Activated CD8-positive, alpha-beta memory T cell treated with anti-CD3 and anti-CD28 coated beads for 24 hours (primary cell): ENCODE measurements at regions not wholly inside any gene's neighbourhood (a gene's known extent, or its start where the extent isn't known, plus 50 kb on each side); places are given as distances from the start of the nearest gene placed in this dataset.
"Not testable (repeated sequence)": the region's sequence is repeated elsewhere in the genome, so short reads cannot be mapped to it uniquely, and the experiment has no call there.

Experiments used
- DNase-seq: peaks from one replicate; pipeline ENCODE4 v3.0.0-alpha.2; 2020

DNA sequence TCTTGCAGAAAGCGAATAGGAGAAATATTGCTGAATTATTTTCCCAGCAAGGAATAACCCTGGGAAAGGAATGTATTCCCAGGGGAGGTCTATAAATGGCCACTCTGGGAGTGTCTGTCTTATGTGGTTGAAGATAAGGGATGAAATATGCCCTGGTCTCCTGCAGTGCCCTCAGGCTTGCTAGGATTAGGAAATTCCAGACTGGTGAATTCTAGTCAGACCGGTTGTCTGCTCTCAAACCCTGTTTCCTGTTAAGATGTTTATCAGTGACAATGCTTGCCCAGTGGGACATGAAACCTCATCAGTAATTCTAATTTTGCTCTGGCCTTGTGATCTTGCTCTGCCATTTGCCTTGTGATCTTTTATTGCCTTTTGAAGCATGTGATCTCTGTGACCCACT, 148.2 kb upstream of the CHODL start:
- not testable (repeated sequence) for DNase-seq

DNA sequence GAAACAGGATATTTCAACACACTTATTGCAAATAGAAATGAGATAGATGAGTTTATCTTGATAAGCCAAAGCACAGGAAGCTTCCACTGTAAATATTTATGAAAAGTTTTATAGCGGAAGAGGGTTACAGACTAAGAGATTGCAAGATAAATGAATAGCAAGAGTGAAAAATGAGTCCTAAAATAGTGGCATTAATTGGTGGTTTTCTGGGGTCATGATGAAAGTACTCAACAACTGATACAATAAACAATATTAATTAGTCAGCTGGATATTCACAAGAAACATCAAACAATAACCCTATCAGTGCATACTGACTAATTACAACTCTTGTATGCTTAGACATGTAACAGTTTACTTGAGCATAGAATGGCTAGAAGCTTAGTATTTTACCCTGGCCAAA, 154.8 kb upstream of the CHODL start:
- no peak for DNase-seq

DNA sequence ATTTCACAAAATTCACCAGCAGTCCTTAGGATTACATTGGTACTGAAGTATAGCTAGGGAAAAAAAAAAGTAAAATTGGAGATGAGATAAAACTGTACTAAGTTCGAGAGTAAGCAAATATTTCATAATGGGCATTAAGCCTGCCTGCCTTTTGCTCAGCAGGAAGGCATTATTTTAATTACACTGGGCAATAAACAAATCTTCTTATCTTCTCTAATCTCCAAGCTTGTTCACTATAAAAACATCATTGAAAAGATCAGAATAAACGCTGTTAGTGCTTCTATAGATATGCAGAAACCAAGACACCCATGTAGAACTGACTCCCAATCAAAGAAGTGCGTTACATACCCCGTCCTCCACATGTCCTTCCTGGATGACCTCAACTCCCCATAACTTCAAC, 174.2 kb upstream of the CHODL start:
- DNase-seq: no peak

DNA sequence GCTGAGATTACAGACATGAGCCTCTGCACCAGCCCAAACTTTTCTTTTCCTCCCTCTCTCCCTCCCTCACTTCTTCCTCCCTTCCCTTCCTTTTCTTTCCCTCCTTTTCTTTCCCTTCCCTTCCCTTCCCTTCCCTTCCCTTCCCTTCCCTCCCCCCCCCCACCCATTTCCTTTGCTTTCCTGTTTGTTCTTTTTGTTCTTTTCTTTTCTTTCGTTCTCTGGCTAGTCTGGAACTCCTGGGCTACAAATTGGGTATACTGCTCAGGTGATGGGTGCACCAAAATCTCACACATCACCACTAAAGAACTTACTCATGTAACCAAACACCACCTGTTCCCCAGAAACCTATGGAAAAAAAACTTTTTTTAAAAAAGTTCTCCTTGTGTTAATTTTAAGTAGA, 174.8 kb upstream of the CHODL start:
- DNase-seq: no peak

DNA sequence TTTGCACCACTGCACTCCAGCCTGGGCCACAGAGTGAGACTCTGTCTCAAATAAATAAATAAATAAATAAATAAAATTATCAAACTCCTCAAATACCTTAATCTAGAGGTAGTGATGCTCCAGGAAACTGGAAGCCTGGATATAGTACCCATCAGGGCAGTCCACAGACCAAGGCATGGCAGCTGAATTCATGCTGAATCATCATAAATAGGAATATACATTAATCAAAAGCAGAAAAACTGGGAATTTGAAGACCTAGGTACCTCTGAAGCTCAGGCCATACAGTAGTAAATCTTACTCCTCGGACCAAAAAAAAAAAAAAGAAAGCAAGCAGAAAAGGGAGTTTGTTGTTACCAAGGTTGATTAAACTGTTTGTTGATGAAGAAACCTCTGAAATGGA, 184.2 kb upstream of the CHODL start:
- no peak for DNase-seq

DNA sequence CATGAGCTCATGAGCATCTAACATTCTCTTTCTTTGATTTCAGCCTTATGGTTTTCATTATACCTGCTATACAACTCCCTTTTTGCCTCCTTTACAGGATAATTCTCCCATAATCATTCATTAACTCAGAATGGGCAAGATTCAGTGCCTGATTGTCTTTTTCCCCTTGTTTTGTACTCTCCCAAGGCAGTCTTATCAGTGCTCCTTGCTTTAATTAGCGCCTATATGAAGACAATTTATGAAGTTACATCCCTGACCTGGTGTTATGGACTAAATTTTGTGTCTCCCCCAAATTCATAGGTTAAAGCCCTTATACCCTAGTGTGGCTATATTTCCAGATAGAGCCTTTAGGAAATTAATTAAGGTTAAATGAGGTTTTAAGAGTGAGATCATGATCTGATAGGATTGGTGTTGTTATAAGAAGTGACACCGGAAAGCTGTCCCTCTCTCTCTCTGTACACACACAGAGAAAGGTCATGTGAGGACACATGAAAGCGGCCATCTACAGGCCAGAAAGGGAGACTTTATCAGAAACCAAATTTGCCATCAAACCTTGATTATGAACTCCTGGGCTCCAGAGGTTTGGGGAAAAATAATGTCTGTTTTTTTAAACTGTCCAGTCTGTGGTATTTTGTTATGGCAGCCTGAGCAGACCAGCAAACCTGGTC, 185.8 kb upstream of the CHODL start:
- DNase-seq: no peak

DNA sequence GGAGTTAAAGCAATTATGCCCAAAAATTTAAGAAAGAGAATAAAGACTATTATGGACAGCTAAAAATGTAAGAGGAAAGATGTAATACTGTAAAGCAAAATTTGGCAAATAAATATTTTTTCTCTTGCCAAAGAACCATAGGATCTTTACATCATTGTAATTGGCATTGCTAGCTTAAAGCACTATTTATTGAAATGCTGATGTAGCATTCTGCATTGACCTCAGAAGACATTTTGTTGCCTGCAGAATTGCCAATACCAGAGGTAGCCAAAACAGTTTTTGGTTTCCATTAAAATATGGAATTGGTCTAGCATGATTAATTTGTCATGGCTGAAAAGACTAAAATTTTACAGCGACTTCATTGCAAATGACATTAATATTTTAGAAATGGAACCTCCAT, 191.5 kb upstream of the CHODL start:
- DNase-seq: no peak

DNA sequence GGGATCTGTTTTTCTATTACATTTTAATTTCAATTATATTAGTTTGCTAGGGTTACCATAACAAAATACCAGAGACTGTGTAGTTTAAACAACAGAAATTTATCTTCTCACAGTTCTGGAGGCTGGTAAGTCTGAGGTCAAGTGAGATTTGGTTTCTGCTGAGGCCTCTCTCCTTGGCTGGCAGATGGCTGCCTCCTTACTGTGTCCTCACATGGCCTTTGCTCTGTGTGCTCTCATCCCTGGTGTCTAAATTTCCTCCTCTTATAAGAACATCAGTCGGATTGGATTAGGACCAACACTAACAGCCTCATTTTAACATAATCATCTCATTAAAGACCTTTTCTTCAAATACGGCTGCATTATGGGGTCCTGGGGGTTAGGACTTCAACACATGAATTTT, 195.2 kb upstream of the CHODL start:
- no peak for DNase-seq

DNA sequence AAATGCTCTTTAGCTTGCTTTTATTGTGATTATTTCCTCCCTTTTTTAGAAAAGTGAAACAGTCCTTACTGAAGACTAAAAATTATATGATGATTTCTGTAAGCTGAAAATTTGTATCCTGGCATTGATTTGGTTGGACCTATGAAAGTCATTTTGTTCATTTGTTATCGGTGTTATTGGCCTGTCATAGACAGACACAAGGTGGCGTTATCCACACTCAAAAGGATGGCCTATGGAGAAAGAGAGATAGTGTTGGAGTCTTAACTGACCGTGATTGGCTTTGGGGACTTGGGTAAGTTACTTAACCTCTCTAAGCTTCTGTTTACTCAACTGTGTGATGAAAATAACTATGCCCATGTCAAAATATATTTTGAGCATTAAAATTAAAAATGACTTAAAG, 203.6 kb upstream of the CHODL start:
- DNase-seq: no peak

DNA sequence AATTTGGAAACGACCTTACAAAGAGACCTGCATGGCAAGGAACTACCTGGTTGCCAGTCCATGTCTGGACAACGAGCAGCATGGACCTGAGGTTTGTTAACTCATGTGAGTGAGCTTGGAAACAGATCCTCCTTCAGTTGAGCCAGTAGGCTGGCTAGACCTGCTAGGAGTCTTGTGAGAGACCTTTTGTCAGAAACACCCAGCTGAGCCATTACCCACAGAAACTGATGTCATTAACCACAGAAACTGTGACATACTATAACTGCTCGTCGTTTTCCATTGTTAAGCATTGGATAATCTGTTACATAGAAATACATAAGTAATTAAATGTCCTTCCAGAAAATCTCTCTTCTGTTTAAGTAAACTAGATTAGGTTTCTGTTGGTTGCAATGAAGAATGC, 211.1 kb upstream of the C21orf91 start:
- DNase-seq: no peak

DNA sequence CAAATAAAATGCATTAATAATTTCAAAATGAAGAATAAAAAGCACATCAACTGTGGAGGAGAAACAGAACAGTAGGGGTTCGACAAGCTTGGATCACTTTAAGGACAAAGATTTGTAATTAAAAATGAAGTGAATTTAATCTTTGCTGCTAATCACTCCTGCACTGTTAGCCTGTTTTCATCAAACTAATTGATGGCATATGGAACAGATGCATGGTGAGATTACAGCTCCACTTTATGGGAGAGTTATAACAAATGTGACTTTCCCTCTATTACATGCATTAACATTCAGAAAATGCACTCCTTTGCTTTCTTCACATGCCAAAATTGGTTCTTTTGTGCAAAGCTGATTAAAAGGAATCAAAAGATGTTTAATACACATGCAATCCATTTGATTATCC, 207.2 kb upstream of the C21orf91 start:
- no peak for DNase-seq

DNA sequence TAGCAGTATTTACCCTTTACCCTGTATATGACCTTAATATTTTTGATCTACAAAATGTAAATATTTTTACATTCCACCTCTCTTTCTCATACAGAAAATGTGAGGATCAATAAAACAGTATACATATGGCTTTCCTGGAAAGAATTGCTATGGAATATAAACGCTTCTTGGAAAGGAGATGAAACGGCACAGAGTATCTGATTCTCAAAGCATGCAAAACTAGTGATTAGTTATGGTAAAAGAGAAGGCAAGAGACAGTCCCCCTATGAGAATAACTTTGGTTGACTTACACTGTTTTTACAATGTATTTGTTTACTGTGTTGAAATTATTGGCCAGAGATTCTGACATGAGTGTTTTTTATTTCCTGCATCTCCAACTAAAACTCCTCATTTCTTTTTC, 204.6 kb upstream of the C21orf91 start:
- DNase-seq: no peak

DNA sequence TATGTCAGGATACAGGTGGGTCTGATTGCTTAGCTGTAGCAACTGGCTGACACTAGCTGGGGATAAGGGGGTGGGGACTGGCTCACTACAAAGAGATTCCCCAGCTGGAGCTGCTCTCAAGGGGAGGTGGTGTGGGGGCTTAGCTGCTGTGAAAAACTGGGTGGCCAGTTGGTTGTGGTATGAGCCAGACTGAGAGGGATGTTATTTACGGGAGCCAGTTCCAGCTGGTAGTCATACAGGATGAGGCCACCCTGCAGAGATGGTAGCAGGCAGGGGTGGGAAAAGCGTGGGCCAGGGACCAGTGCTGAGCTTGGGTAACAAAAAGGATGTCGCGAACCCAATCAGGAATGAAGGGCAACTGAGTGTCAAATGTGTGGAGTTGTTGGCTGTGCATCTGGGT, 204.0 kb upstream of the C21orf91 start:
- no peak for DNase-seq

DNA sequence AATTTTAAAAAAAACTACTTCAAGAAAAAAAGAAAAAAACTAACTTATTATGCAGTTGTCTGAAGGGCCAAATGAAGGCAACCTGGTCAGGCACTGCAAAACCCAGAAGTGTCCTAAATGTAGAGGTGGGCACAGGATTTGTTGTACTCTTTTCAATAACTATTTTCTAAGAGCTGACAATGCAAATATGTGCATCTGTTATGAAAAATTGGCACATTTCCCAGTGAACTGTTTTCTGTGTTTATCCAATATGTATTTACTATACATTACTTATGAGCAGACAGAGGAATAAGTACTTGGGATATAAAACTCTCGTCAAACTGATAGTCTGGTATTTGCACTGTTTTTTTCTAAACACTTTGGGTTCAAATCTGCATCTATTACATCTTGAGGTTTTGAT, 188.0 kb upstream of the C21orf91 start:
- no peak for DNase-seq

DNA sequence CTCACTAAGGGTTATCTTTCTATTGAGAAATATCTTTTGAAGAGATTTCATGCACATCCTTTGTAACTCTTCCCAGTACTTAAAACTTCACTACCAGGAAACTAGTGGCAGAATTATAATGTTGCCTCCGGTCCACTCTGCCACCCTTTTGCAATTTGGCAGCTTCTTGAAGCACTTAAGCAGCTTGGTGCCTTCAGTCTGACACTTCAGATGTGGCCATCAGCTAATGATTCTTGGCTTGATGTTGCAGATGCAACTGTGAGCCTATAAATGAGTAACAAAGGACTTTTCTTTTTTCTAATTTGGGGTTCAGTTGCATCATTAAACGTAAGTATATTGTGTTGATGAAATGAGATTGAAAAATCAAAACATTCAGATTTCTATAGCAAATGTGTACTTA, 187.5 kb upstream of the C21orf91 start:
- no peak for DNase-seq

DNA sequence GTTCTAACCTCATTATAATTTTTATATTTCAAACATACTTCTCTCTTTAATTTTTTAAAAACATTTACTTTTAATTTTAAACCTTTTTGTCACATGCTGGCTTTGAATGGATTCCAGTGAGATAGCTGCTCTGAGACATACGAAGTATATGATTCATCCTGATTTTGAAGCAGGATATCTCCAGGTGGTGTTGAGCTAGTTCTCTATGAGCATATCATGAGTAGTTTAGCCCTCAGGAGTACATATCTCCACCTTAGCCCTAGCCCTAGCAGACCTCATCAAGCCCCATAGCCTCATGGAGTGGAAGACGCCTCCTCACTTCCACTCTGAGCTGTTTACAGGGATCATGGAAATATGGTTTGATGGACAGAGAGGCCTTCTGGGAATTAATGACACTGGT, 183.2 kb upstream of the C21orf91 start:
- no peak for DNase-seq

DNA sequence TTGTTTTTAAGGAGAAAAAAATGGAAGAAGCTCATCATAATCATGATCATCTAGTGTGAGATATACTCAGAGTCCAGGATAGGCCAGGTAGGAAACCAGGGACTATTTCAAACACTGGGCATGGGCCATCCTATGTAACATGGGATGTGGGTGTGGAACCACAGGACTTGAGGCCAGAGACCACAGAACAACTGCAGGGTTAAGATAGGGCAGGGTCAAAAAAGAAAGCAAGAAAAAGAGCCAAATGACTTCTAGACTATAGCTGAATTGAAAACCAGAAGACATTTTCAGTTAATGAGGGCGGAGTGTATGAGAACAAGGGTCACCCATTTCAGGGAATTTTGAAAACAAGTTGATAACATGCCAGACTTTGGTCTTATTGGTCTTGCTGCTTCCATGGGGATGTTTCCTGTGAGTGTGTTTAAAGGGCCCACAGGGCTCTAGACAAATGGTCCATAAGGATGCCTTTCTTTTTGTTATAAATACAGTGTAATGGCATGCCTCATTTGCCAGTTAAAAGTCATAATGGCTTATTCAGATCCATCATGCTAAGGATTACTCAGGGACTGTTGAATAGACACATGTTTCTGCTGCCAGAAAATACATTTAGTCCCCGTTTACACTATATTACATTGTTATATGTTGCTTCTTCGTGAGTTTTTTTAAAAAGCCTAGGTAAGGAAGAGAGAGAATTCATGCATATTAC, 182.0 kb upstream of the C21orf91 start:
- DNase-seq: no peak

DNA sequence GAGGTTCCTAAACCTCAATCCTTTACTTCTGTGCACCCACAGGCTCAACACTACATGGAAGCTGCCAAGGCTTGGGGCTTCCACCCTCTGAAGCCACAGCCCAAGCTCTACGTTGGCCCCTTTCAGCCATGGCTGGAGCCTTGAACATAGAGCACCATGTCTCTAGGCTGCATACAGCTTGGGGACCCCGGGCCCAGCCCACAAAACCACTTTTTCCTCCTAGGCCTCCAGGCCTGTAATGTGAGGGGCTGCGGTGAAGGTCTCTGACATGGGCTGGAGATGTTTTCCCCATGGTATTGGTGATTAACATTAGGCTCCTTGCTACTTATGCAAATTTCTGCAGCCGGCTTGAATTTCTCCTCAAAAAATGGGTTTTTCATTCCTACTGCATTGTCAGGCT, 179.4 kb upstream of the C21orf91 start:
- DNase-seq: not testable (repeated sequence)

DNA sequence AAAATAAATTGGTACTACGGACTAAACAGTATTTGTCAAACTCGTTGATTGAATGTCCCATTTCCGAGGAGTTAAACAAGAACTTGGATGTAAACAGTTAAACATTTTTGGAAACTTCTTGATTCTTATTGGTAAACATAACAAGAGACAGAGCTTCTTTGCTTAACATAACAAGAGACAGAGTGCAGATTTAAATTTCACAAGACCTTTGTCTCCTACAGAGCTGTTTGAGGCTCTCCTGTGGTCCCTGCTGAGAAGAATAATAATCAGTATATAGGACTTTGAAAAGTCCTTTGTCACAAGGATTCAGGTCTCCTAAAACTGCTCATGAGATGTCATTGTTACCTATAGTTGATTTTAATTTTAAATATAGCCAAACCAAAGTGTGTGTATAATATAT, 170.6 kb upstream of the C21orf91 start:
- DNase-seq: no peak

DNA sequence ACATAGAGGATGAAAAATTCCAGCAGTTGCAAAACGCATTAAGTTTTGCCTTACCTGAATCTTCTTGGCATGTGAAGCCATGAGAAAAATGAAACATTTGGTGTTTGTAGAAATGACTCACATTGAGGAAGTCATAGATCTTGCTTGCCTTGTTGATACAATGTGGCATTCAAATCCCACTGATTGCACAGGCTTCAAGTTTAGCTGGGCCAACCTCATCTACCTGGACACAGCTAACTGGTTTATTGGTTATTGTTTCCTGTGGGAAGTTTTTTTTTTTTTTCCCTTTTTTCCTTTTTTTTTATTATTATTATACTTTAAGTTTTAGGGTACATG, 168.9 kb upstream of the C21orf91 start:
- DNase-seq: no peak

DNA sequence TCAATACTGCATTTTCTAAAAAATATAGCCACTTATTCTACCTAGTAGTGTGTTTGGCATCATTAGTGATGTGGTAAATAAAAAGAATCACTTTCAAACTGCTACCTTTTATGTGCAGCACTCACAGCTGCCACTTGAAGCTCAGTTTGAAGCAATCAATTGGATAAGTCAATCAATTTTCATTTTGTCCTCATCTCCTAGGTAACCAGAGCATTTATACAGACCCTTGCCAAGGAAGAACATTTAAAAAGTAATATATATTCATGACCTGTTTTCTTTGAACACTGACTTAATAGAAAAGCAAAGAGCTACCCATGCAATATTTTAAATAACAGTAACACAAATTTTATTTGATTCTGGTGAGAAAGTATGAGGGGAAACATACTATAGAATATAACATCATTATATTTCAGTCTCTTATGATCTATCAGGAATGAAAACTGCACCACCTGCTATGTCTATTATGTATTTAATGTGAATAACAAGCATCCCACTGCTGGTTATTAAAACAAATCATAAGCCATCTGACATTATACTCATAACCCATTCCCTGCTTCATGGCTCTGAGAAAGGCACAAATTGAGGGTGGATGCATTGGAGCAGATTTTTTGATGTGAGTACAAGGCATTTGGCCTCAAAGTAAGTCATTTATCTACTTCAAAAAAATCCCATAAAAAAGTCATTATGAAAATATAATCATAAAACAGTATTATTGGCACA, 168.4 kb upstream of the C21orf91 start:
- no peak for DNase-seq

DNA sequence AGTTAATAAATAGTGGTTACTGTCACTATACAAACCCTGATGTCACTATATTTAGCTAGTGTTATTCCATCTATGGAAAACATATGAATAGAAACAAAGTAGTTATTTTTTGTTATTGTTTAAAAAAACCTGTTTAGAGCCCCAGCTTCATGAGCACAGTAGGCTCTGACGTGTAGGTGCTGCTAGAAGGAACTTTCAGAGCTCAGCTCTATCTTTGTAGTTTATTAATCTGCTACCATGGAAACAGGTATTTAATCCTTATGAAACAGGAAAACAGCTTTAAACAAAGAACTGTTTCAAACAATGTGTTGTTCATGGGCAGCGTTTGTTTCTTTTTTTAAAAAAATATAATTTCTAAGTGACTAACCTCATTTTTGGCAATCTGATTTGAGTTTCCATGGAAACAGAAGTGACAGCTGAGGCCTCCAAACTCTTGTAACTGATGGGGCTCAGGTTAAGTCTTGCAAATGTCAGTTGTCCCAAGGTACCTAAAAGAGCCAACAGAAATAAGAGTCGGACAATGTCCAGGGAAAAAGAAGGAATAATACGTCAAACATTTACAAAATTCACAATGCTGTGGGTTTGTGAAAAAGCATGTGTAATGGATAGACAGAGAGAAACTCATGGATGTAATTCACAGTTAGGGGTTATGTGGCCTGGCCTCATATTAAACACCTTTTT, 162.0 kb upstream of the C21orf91 start:
- no peak for DNase-seq

DNA sequence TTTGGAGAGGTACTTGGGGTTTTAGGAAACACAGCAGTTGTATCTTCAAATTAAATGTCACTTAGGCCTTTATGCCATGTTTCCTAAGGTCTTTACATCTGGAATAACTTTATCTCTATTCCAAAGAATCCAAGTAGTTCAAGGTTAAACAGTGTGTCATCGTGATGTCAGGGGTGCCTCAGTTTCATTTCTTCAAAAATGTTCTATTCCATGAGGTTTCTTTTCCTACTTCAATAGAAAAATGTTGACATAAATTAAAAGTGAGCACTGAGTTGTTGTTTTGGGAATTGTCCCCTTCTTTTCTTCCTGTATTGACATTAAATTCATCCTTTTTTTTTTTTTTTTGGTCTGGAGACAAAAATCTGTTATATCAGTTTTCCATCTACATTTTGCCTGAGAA, 160.6 kb upstream of the C21orf91 start:
- no peak for DNase-seq

DNA sequence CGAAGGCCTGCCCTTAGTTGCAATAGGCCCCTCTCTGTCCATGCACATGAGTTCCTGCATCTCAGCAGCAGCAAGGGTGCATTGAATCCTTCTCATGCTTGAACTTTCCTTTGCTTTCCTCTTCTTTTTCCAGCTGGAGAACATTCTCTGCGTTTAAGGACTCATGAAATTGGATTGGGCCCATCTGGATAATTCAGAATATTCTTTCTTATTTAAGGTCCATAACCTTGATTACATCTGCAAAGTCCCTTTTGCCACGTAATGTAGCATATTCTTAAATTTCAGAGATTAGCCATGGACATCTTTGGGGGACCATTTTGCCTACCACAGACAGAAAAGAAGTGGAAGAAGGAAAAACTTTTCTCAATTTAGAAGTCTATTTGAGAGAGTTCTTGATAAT, 159.7 kb upstream of the C21orf91 start:
- no peak for DNase-seq
